Tibial nerve (tissue), 4 donors: ENCODE measurements at regions not wholly inside any gene's neighbourhood (a gene's known extent, or its start where the extent isn't known, plus 50 kb on each side); places are given as distances from the start of the nearest gene placed in this dataset.

Experiments used
- CTCF ChIP-seq, 5 experiments: fragments of 200-600 bp in 3 of 5; fragments of 450-650 bp in 2 of 5; sonication (generic) in 3 of 5; IDR thresholded peaks; one replicate each; pipeline ENCODE4 v1.5.1; 2016 to 2019; ENCODE audit warnings: antibody characterized with exemption in 5 of 5, mild to moderate bottlenecking in 3 of 5, moderate library complexity in 2 of 5
- EP300 ChIP-seq, 2 donors: sonication (generic); formaldehyde crosslinking; IDR thresholded peaks; one replicate each; pipeline ENCODE4 v1.6.1; 2017; ENCODE audit warnings: antibody characterized with exemption in 2 of 2, mild to moderate bottlenecking in 1 of 2
- POLR2A ChIP-seq, 2 donors: fragments of 450-650 bp; IDR thresholded peaks; one replicate each; pipeline ENCODE4 v1.6.1; 2017; ENCODE audit warnings: antibody characterized with exemption in 2 of 2, mild to moderate bottlenecking in 2 of 2, moderate library complexity in 2 of 2

GRCh38 chr1:98253145-98253544 is 332.3 kb upstream of the DPYD start:
- TF ChIP-seq EP300 (IDR thresholded peaks at IDR 0.05): no peak
- TF ChIP-seq CTCF (IDR thresholded peaks at IDR 0.05): no peak
- no peak for TF ChIP-seq POLR2A (IDR thresholded peaks at IDR 0.05)
